ENCODE measurements at regions not wholly inside any gene's neighbourhood (a gene's known extent, or its start where the extent isn't known, plus 50 kb on each side); places are given as distances from the start of the nearest gene placed in this dataset.

DNA sequence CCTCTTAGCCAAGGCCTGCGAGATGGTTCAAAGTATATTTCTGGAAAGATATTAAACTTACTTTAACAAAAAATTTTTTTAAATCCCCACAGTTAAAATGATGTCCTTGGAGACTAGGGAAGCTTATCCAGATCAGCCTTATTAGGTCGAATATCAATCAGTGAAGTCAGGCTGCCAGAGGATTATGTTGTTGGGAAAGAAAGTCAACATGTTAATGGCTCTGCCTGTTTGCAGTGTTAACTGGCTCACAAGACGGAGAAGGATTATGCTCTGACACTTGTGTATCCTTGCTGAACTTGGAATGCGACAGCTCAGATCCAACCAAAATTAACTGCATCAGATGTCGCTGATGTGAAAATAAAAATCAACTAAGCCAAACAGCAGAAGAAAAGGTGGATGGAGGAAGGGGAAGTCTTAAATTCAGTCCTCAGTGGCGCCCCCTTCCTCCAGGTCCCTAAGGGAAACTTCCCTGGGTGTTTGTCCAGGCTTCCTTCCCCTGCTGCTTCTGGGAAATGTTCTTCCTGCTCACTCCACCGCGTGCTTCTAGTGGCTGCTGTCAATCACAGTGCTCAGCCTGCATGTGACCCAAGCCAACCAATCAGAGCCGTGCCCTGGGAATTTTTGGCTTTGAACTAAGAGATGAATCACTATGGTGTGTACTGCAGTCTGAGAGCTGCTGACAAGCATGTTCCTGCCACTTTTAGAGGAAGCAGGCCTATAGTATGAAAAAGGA lies 690.4 kb upstream of the NRP1 start:
- no peak for TF ChIP-seq CTCF (IDR thresholded peaks at IDR 0.05)
- ATAC-seq = peak in 1 of 4 donors; percentile 47
- FAIRE-seq = no peak
- H3K4me3 ChIP-seq = no peak overlapping the region
- no peaks in the 10 kb centered on the region for H3K36me3 ChIP-seq
- no peaks in the 10 kb centered on the region for H3K9me3 ChIP-seq
- DNase-seq = no peak
- intact Hi-C loops (cut with DNase I) = no loop called here
- H3K4me1 ChIP-seq = no peaks in the 10 kb centered on the region
- H3K27ac ChIP-seq = no peak overlapping the region
- 56 to 65% methylated on average over 9 of the region's 9 CpGs for WGBS, 2 donors
- no peaks in the 10 kb centered on the region for H3K27me3 ChIP-seq

GRCh38 chr10:34024282-34024681 lies 689.8 kb upstream of the NRP1 start:
- no peak for TF ChIP-seq CTCF (IDR thresholded peaks at IDR 0.05)
- FAIRE-seq (no peak), DNase-seq (no peak), ATAC-seq (no peak)
- intact Hi-C loops (cut with DNase I) = no loop called here
- Histone ChIP-seq H3K36me3 (no peaks in the 10 kb centered on the region), H3K9me3 (no peaks in the 10 kb centered on the region), H3K4me1 (no peaks in the 10 kb centered on the region), H3K27me3 (no peaks in the 10 kb centered on the region), H3K27ac (no peak overlapping the region), H3K4me3 (no peak overlapping the region)
- WGBS, 2 donors = 79 to 93% methylated on average over 3 of the region's 3 CpGs

DNA sequence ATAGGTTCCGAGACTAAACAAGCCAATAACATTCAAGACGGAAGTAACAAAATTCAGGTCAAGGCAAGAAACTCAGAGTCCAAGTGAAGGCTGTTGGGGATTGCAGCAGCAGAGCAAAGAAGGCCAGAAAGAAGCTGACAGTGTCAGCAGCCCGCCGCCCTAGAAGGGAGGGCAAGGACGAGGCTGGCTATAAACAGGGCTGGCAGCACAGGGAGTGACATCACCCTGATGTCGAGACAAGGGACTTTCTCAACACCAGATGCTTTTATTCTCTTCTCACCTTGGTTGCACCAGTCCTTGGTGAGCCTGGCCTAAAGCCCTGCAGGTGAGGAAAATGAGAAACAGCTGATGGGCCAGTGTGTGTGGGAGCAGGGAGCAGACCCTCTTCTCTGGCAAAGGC lies 687.7 kb upstream of the NRP1 start:
- no peaks in the 10 kb centered on the region for H3K4me1 ChIP-seq
- no peaks in the 10 kb centered on the region for H3K36me3 ChIP-seq
- intact Hi-C loops (cut with DNase I) = no loop called here
- no peaks in the 10 kb centered on the region for H3K9me3 ChIP-seq
- no peak overlapping the region for H3K27ac ChIP-seq
- WGBS, 2 donors = 73 to 81% methylated on average over 6 of the region's 6 CpGs
- TF ChIP-seq CTCF (IDR thresholded peaks at IDR 0.05) = no peak
- no peak overlapping the region for H3K4me3 ChIP-seq
- no peaks in the 10 kb centered on the region for H3K27me3 ChIP-seq
- FAIRE-seq (no peak), DNase-seq (no peak), ATAC-seq (no peak)

GRCh38 chr10:34018784-34019183 lies 684.3 kb upstream of the NRP1 start:
- intact Hi-C loops (cut with DNase I) = no loop called here
- Histone ChIP-seq H3K27me3 (no peaks in the 10 kb centered on the region), H3K4me1 (no peaks in the 10 kb centered on the region), H3K9me3 (no peaks in the 10 kb centered on the region), H3K27ac (no peak overlapping the region), H3K36me3 (no peaks in the 10 kb centered on the region), H3K4me3 (no peak overlapping the region)
- no peak for TF ChIP-seq CTCF (IDR thresholded peaks at IDR 0.05)
- FAIRE-seq (no peak), DNase-seq (no peak), ATAC-seq (no peak)
- 62 to 66% methylated on average over 1 of the region's 1 CpG for WGBS, 2 donors

- TF ChIP-seq CTCF (IDR thresholded peaks at IDR 0.05) = no peak
- ATAC-seq (no peak), FAIRE-seq (no peak), DNase-seq (no peak)
- intact Hi-C loops (cut with DNase I) = no loop called here
- H3K27ac ChIP-seq = no peak overlapping the region
- H3K4me3 ChIP-seq = no peak overlapping the region
- H3K9me3 ChIP-seq = no peaks in the 10 kb centered on the region
- WGBS, 2 donors = 89% methylated on average over 5 of the region's 5 CpGs
- no peaks in the 10 kb centered on the region for H3K4me1 ChIP-seq
- no peaks in the 10 kb centered on the region for H3K36me3 ChIP-seq
- H3K27me3 ChIP-seq = no peaks in the 10 kb centered on the region
These were observed 683.7 kb upstream of the NRP1 start for GRCh38 chr10:34018129-34018528.
